ENCODE measurements at regions not wholly inside any gene's neighbourhood (a gene's known extent, or its start where the extent isn't known, plus 50 kb on each side); places are given as distances from the start of the nearest gene placed in this dataset.

- TF ChIP-seq CTCF (IDR thresholded peaks at IDR 0.05) (no peak), POLR2A (IDR thresholded peaks at IDR 0.05) (no peak)
These were observed 118.5 kb upstream of the KCNMB2 start for GRCh38 chr3:178417736-178418135.
